GM12891 (cell line): ENCODE measurements at regions not wholly inside any gene's neighbourhood (a gene's known extent, or its start where the extent isn't known, plus 50 kb on each side); places are given as distances from the start of the nearest gene placed in this dataset.

Experiments
- PAX5 ChIP-seq: IDR thresholded peaks from 2 replicates; pipeline ENCODE4 v1.6.1; 2011; ENCODE audit warnings: low read length, moderate library complexity, mild to moderate bottlenecking; ENCODE audit not compliant: insufficient read depth, severe bottlenecking
- POLR2A ChIP-seq: IDR thresholded peaks from 2 replicates; pipeline ENCODE4 v1.6.1; 2011; ENCODE audit warnings: low read depth, low read length, control low read depth
- POLR2AphosphoS5 ChIP-seq: IDR thresholded peaks from 2 replicates; pipeline ENCODE4 v1.6.1; 2011; ENCODE audit warnings: low read depth, low read length, control low read depth
- POU2F2 ChIP-seq: IDR thresholded peaks from 2 replicates; pipeline ENCODE4 v1.6.1; 2011; ENCODE audit warnings: low read depth, mild to moderate bottlenecking, control low read depth, low read length, moderate library complexity
- SPI1 ChIP-seq: IDR thresholded peaks from 2 replicates; pipeline ENCODE4 v1.6.1; 2011; ENCODE audit warnings: low read depth, low read length, control low read depth
- TAF1 ChIP-seq: IDR thresholded peaks from 2 replicates; pipeline ENCODE4 v1.6.1; 2011; ENCODE audit warnings: low read depth, low read length, control low read depth

- no peak for TF ChIP-seq POLR2A
- no peak for TF ChIP-seq POLR2AphosphoS5
- TF ChIP-seq TAF1 = no peak
- no peak for TF ChIP-seq SPI1
- TF ChIP-seq POU2F2 = no peak
- TF ChIP-seq PAX5 = no peak
Observed at GRCh38 chr2:66031236-66031635, 403.7 kb upstream of the MEIS1 start.
